HCT116 (cell line): ENCODE measurements at regions not wholly inside any gene's neighbourhood (a gene's known extent, or its start where the extent isn't known, plus 50 kb on each side); places are given as distances from the start of the nearest gene placed in this dataset.

Experiments used
- ATAC-seq: fragments of 200-7000 bp; cut with Tn5 transposase; 2 replicates; pipeline ENCODE4 v1.9.1; 2020; ENCODE audit warnings: mild to moderate bottlenecking, moderate library complexity
- BruUV-seq: library from RNA; stranded (reverse); fragments of 400-500 nt; replicated peaks from 2 replicates; lab custom pipeline; 2021; lab: Mats Ljungman, UMichigan
- CTCF ChIA-PET: fragments of 300-600 bp; sonication (Branson Sonifier 250); formaldehyde crosslinking; loops from one replicate; lab custom pipeline; 2021; ENCODE audit warnings: antibody characterized with exemption; lab: Charles Lee
- POLR2A ChIA-PET: fragments of 300-600, 350-600 bp; sonication (Branson Sonifier 250); formaldehyde crosslinking; loops from one replicate; lab custom pipeline; 2021; ENCODE audit warnings: antibody characterized with exemption; lab: Charles Lee
- RAD21 ChIA-PET, 2 experiments: fragments of 300-600 bp; sonication (Branson Sonifier 250); formaldehyde crosslinking; loops; one replicate each; lab custom pipeline; 2023; ENCODE audit warnings: low total read pairs in 2 of 2; ENCODE audit not compliant: uncharacterized antibody in 2 of 2, unreplicated experiment in 2 of 2, low non-redundant PET in 1 of 2; lab: Charles Lee
- DNase-seq: peaks from one replicate; pipeline ENCODE4 v3.0.0-alpha.2; 2010; ENCODE audit warnings: low read depth, low spot score
- H2AFZ ChIP-seq: fragments of 200-600 bp; shearing (Covaris generic), sonication (generic); 2 replicates; pipeline ENCODE4 v1.6.1; 2017; ENCODE audit warnings: low read depth, mixed run types, mixed read lengths, antibody characterized with exemption, low read length; ENCODE audit not compliant: poor library complexity, severe bottlenecking
- H3K27ac ChIP-seq: 2 replicates; pipeline ENCODE4 v1.5.1; 2012; ENCODE audit warnings: low read depth, low read length
- H3K27me3 ChIP-seq: fragments of 200-600 bp; sonication (generic); 2 replicates; pipeline ENCODE4 v1.6.1; 2016; ENCODE audit warnings: mixed run types, low read length, mixed read lengths; ENCODE audit not compliant: insufficient read depth
- H3K36me3 ChIP-seq, 2 experiments: fragments of 200-500 bp in 1 of 2; fragments of 200-600 bp in 1 of 2; sonication (Bioruptor generic) in 1 of 2; sonication (generic) in 1 of 2; 2 replicates each; pipeline versions ENCODE4 v1.5.1 to v1.6.1; 2014 to 2016; ENCODE audit warnings: low read length in 2 of 2, inconsistent platforms in 1 of 2, mixed read lengths in 1 of 2, mixed run types in 1 of 2; ENCODE audit not compliant: insufficient read depth in 2 of 2, control insufficient read depth in 1 of 2
- H3K4me1 ChIP-seq, 2 experiments: fragments of 200-600 bp in 1 of 2; sonication (generic) in 1 of 2; 2 replicates each; pipeline versions ENCODE4 v1.5.1 to v1.6.1; 2012 to 2017; ENCODE audit warnings: low read length in 2 of 2, inconsistent platforms in 1 of 2, mild to moderate bottlenecking in 1 of 2, mixed read lengths in 1 of 2, mixed run types in 1 of 2, moderate library complexity in 1 of 2; ENCODE audit not compliant: insufficient read depth in 2 of 2, control insufficient read depth in 1 of 2
- H3K4me2 ChIP-seq: fragments of 200-600 bp; sonication (generic); 2 replicates; pipeline ENCODE4 v1.6.1; 2017; ENCODE audit warnings: mixed run types, low read length, mixed read lengths
- H3K4me3 ChIP-seq, 2 experiments: fragments of 200-600 bp in 1 of 2; sonication (generic) in 1 of 2; replicated peaks in 1 of 2; 2 replicates each; pipeline ENCODE4 v1.5.1; 2011 to 2016; ENCODE audit warnings: low read length in 2 of 2, control low read depth in 1 of 2, low read depth in 1 of 2, mild to moderate bottlenecking in 1 of 2, mixed read lengths in 1 of 2, mixed run types in 1 of 2
- H3K79me2 ChIP-seq: fragments of 200-600 bp; sonication (generic); 2 replicates; pipeline ENCODE4 v1.6.1; 2017; ENCODE audit warnings: mild to moderate bottlenecking, mixed run types, low read length, moderate library complexity, mixed read lengths; ENCODE audit not compliant: insufficient read depth
- H3K9ac ChIP-seq: fragments of 200-600 bp; sonication (generic); 2 replicates; pipeline ENCODE4 v1.6.1; 2016; ENCODE audit warnings: low read length, mixed read lengths
- H3K9me2 ChIP-seq: fragments of 200-600 bp; sonication (generic), shearing (Covaris generic); 2 replicates; pipeline ENCODE4 v1.6.1; 2017; ENCODE audit warnings: mixed run types, mild to moderate bottlenecking, moderate library complexity; ENCODE audit not compliant: insufficient read depth
- H3K9me3 ChIP-seq, 2 experiments: fragments of 200-500 bp in 1 of 2; fragments of 200-600 bp in 1 of 2; sonication (Bioruptor generic) in 1 of 2; sonication (generic) in 1 of 2; 2 replicates each; pipeline ENCODE4 v1.6.1; 2014 to 2017; ENCODE audit warnings: low read length in 2 of 2, mixed read lengths in 2 of 2, inconsistent platforms in 1 of 2, low read depth in 1 of 2, mild to moderate bottlenecking in 1 of 2, mixed run types in 1 of 2, moderate library complexity in 1 of 2; ENCODE audit not compliant: control insufficient read depth in 1 of 2, insufficient read depth in 1 of 2
- H4K20me1 ChIP-seq: fragments of 200-600 bp; sonication (generic), shearing (Covaris generic); 2 replicates; pipeline ENCODE4 v1.6.1; 2017; ENCODE audit warnings: mixed run types, mild to moderate bottlenecking, moderate library complexity; ENCODE audit not compliant: insufficient read depth
- CBX3 ChIP-seq: IDR thresholded peaks from 2 replicates; pipeline ENCODE4 v1.6.1; 2012; ENCODE audit warnings: low read depth
- CTCF ChIP-seq, 3 experiments: fragments of 200-600 bp in 1 of 3; sonication (generic) in 1 of 3; IDR thresholded peaks in 2 of 3; conservative IDR thresholded peaks in 1 of 3; 2 replicates each; pipeline ENCODE4 v1.5.1; 2012 to 2017; ENCODE audit warnings: low read depth in 2 of 3, low read length in 2 of 3, antibody characterized with exemption in 1 of 3, borderline replicate concordance in 1 of 3, control low read depth in 1 of 3, mild to moderate bottlenecking in 1 of 3, mixed read lengths in 1 of 3, mixed run types in 1 of 3, moderate library complexity in 1 of 3; ENCODE audit not compliant: insufficient read depth in 1 of 3
- EGR1 ChIP-seq: IDR thresholded peaks from 2 replicates; pipeline ENCODE4 v1.6.1; 2012; ENCODE audit warnings: low read depth
- ELF1 ChIP-seq: IDR thresholded peaks from 2 replicates; pipeline ENCODE4 v1.6.1; 2012; ENCODE audit warnings: low read depth, borderline replicate concordance
- EZH2 ChIP-seq: fragments of 200-600 bp; sonication (generic); IDR thresholded peaks from 2 replicates; pipeline ENCODE4 v1.6.1; 2017; ENCODE audit warnings: antibody characterized with exemption, mixed run types
- EZH2phosphoT487 ChIP-seq: fragments of 200-600 bp; IDR thresholded peaks from 2 replicates; pipeline ENCODE4 v1.6.1; 2018; ENCODE audit warnings: antibody characterized with exemption, borderline replicate concordance
- JUND ChIP-seq: IDR thresholded peaks from 2 replicates; pipeline ENCODE4 v1.6.1; 2012
- POLR2A ChIP-seq: IDR thresholded peaks from 2 replicates; pipeline ENCODE4 v1.7.0; 2011; ENCODE audit warnings: borderline replicate concordance; ENCODE audit not compliant: insufficient read depth, insufficient read length; ENCODE audit errors: extremely low read depth
- POLR2AphosphoS5 ChIP-seq: IDR thresholded peaks from 2 replicates; pipeline ENCODE4 v1.6.1; 2011; ENCODE audit warnings: mild to moderate bottlenecking, low read depth, low read length, moderate library complexity
- RAD21 ChIP-seq: IDR thresholded peaks from 2 replicates; pipeline ENCODE4 v1.6.1; 2012; ENCODE audit warnings: low read depth, mild to moderate bottlenecking
- REST ChIP-seq: IDR thresholded peaks from 2 replicates; pipeline ENCODE4 v1.6.1; 2012; ENCODE audit warnings: low read depth
- SIN3A ChIP-seq: IDR thresholded peaks from 2 replicates; pipeline ENCODE4 v1.6.1; 2012; ENCODE audit warnings: low read depth
- SP1 ChIP-seq: IDR thresholded peaks from 2 replicates; pipeline ENCODE4 v1.6.1; 2012; ENCODE audit warnings: low read depth
- SRF ChIP-seq: IDR thresholded peaks from 2 replicates; pipeline ENCODE4 v1.6.1; 2012; ENCODE audit warnings: low read depth
- TCF7L2 ChIP-seq: IDR thresholded peaks from 2 replicates; pipeline ENCODE4 v1.7.0; 2011; ENCODE audit warnings: borderline replicate concordance, inconsistent platforms; ENCODE audit not compliant: insufficient read depth, insufficient read length; ENCODE audit errors: extremely low read depth
- YY1 ChIP-seq: IDR thresholded peaks from 2 replicates; pipeline ENCODE4 v1.6.1; 2011; ENCODE audit warnings: low read length, low read depth, moderate library complexity, mild to moderate bottlenecking; ENCODE audit not compliant: insufficient replicate concordance; ENCODE audit errors: extremely low read depth
- ZBTB33 ChIP-seq: IDR thresholded peaks from 2 replicates; pipeline ENCODE4 v1.6.1; 2011; ENCODE audit warnings: mild to moderate bottlenecking, low read length, moderate library complexity; ENCODE audit not compliant: insufficient replicate concordance; ENCODE audit errors: extremely low read depth
- ZFX ChIP-seq: fragments of 450-650 bp; IDR thresholded peaks from 2 replicates; pipeline ENCODE4 v1.6.1; 2017
- ZNF274 ChIP-seq: fragments of 200-500 bp; sonication (Bioruptor generic); IDR thresholded peaks from 2 replicates; pipeline ENCODE4 v1.6.1; 2014; ENCODE audit warnings: mild to moderate bottlenecking, low read depth, low read length, inconsistent platforms
- intact Hi-C: fragments of 100-400 bp; cut with micrococcal nuclease; formaldehyde crosslinking; loops from 2 replicates; pipeline ENCODE4 v1.10.0; 2022
- TF ChIP-seq, protein P1 (sequence below): IDR thresholded peaks from 2 replicates; pipeline ENCODE4 v1.6.1; 2012

- Histone ChIP-seq H3K4me1 (no peaks in the 10 kb centered on the region), H3K27me3 (no peaks in the 10 kb centered on the region), H3K9ac (no peak overlapping the region), H3K27ac (no peak overlapping the region), H3K36me3 (no peaks in the 10 kb centered on the region), H3K9me3 (no peaks in the 10 kb centered on the region; a peak in 1 of 4 replicates), H3K79me2 (no peaks in the 10 kb centered on the region), H3K4me2 (no peak overlapping the region), H2AFZ (no peak overlapping the region), H3K9me2 (no peaks in the 10 kb centered on the region), H3K4me3 (no peak overlapping the region), H4K20me1 (no peaks in the 10 kb centered on the region)
- intact Hi-C loops = no loop called here
- TF ChIP-seq CTCF (IDR thresholded peaks at IDR 0.05 in 2 of 3, conservative IDR thresholded peaks at IDR 0.05 in 1 of 3; ENCODE audit: borderline replicate concordance in 1 of 3, insufficient read depth in 1 of 3, low read depth in 2 of 3, low read length in 2 of 3) = no peak
- TF ChIP-seq SRF = no peak
- TF ChIP-seq EGR1 = no peak
- no peak for TF ChIP-seq EZH2
- TF ChIP-seq, protein P1, sequence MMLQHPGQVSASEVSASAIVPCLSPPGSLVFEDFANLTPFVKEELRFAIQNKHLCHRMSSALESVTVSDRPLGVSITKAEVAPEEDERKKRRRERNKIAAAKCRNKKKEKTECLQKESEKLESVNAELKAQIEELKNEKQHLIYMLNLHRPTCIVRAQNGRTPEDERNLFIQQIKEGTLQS = no peak
- no peak for TF ChIP-seq CBX3
- no peak for TF ChIP-seq ZFX
- TF ChIP-seq POLR2A = no peak
- TF ChIP-seq YY1 = no peak
- TF ChIP-seq SP1 = no peak
- no peak for TF ChIP-seq TCF7L2
- no peak for TF ChIP-seq POLR2AphosphoS5
- TF ChIP-seq EZH2phosphoT487 = no peak
- no peak for TF ChIP-seq ZNF274
- no peak for TF ChIP-seq SIN3A
- TF ChIP-seq REST = no peak
- no peak for TF ChIP-seq ELF1
- no peak for TF ChIP-seq JUND
- TF ChIP-seq RAD21 = no peak
- TF ChIP-seq ZBTB33 = no peak
- DNase-seq (no peak), ATAC-seq (no peak)
- no TSS peak for BruUV-seq
- CTCF ChIA-PET = no interaction called here
- POLR2A ChIA-PET = no interaction called here
- RAD21 ChIA-PET = no interaction called here
Observed at GRCh38 chr2:59259913-59260312, 1018.8 kb upstream of the FANCL start.
